ENCODE measurements at regions not wholly inside any gene's neighbourhood (a gene's known extent, or its start where the extent isn't known, plus 50 kb on each side); places are given as distances from the start of the nearest gene placed in this dataset.

DNA sequence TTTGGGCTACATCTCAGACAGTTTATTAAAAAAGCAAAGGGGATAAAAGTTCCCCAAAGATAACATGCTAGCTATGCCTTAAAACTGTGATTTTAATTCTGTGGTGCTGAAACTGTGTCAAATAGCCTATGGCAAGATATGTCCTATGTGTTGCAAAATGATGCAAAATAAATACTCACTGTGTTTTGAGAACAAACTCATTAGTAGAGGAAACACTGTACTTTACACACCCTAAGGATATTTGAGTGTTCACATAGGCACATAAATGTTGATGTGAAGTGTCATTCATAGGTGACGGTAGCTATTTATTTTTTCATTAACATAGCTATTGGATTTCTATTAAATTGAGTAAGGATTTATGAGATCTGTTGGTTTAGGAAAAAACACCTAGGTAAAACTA, 351.9 kb downstream of the FAT4 start:
- peaks cover 5% of the 10 kb centered on the region for H3K9me3 Mint-ChIP-seq
- H3K4me1 Mint-ChIP-seq: no peaks in the 10 kb centered on the region
- H3K36me3 Mint-ChIP-seq: no peaks in the 10 kb centered on the region
- TF ChIP-seq, protein P1, sequence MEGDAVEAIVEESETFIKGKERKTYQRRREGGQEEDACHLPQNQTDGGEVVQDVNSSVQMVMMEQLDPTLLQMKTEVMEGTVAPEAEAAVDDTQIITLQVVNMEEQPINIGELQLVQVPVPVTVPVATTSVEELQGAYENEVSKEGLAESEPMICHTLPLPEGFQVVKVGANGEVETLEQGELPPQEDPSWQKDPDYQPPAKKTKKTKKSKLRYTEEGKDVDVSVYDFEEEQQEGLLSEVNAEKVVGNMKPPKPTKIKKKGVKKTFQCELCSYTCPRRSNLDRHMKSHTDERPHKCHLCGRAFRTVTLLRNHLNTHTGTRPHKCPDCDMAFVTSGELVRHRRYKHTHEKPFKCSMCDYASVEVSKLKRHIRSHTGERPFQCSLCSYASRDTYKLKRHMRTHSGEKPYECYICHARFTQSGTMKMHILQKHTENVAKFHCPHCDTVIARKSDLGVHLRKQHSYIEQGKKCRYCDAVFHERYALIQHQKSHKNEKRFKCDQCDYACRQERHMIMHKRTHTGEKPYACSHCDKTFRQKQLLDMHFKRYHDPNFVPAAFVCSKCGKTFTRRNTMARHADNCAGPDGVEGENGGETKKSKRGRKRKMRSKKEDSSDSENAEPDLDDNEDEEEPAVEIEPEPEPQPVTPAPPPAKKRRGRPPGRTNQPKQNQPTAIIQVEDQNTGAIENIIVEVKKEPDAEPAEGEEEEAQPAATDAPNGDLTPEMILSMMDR (IDR thresholded peaks at IDR 0.05; ENCODE audit: unreplicated experiment): no peak
- H3K27ac Mint-ChIP-seq: no peak overlapping the region
- no peak overlapping the region for H3K4me3 Mint-ChIP-seq
- no peaks in the 10 kb centered on the region for H3K27me3 Mint-ChIP-seq (ENCODE audit: low read depth)
- no peak for DNase-seq (ENCODE audit: low spot score in 2 of 2, unreplicated experiment in 2 of 2)

DNA sequence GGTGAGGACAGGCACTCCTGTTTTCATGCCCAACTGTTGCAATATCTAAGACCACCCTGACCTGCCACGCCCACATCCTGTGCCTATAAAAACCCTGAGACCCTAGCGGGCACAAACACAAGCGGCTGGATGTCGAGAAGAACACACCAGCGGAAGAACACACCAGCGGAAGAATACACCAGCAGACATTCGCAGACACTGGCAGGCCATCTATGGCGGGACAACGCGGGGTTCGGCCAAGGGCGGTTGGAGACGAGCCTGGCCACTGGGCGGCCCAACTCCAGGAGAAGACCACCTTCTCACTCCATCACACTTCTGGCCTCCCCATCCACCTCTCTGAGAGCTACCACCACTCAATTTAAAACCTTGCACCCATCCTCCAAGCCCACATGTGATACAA, 361.4 kb downstream of the FAT4 start:
- no peaks in the 10 kb centered on the region for H3K36me3 Mint-ChIP-seq
- H3K4me1 Mint-ChIP-seq: no peaks in the 10 kb centered on the region
- no peak for DNase-seq (ENCODE audit: low spot score in 2 of 2, unreplicated experiment in 2 of 2)

DNA sequence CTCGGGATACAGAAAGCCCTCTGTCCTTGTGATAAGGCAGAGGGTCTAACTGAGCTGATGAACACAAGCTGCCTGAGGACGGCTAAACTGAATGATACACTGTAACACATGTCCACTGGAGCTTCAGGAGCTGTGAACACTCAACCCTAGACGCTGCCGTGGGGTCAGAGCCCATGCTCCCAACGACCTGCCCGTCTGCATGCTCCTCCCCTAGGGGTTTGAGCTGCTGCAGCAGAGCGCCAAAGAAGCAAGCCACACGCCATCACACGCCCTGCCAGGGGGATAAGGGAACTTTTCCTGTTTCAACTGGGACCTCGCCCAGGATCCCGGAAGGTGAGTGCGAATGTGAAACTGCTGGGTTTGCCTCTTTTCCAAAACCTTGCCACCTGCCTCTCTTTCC, 361.8 kb downstream of the FAT4 start:
- H3K27ac Mint-ChIP-seq: no peak overlapping the region
- H3K4me3 Mint-ChIP-seq: no peak overlapping the region
- no peaks in the 10 kb centered on the region for H3K27me3 Mint-ChIP-seq (ENCODE audit: low read depth)
- H3K36me3 Mint-ChIP-seq: no peaks in the 10 kb centered on the region
- no peaks in the 10 kb centered on the region for H3K9me3 Mint-ChIP-seq
- TF ChIP-seq, protein P1 (IDR thresholded peaks at IDR 0.05; ENCODE audit: unreplicated experiment): no peak
- no peak for DNase-seq (ENCODE audit: low spot score in 2 of 2, unreplicated experiment in 2 of 2)
- no peaks in the 10 kb centered on the region for H3K4me1 Mint-ChIP-seq

More for the DNA sequence above, 361.4 kb downstream of the FAT4 start:
- Mint-ChIP-seq H3K9me3 (no peaks in the 10 kb centered on the region), H3K27ac (no peak overlapping the region), H3K27me3 (ENCODE audit: low read depth) (no peaks in the 10 kb centered on the region), H3K4me3 (no peak overlapping the region)
- TF ChIP-seq, protein P1 (IDR thresholded peaks at IDR 0.05; ENCODE audit: unreplicated experiment): no peak

DNA sequence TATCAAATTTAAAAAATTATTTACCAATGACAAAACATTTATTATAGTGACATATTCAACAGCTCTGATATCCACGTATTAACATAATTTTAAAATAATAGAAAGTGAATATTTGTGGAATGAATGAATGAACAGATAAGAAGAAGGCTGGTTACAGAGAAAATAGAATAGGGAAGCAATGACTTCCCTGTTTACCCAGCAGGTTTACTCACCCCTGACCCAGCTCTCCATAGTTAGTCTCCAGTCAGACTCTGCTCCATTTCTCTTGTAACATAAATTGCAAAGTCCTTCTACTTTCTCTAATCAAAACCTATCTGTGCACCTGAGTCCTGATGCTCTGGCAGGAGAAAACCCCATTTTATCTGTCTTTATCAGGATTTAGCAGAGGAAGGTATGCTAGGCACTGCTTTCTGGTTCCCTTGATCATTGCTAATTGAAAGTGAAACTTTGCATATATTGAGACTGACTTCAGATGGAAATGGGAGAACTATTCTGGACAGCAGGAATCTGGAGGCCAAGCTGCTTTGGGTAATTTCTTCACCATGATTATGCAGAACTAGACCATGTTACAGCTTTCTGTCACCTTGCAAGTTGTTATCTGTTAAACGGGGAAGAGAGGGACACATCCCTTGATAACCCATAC, 363.0 kb downstream of the FAT4 start:
- Mint-ChIP-seq H3K4me3 (no peak overlapping the region), H3K9me3 (no peaks in the 10 kb centered on the region), H3K27ac (no peak overlapping the region), H3K36me3 (no peaks in the 10 kb centered on the region), H3K4me1 (no peaks in the 10 kb centered on the region), H3K27me3 (ENCODE audit: low read depth) (no peaks in the 10 kb centered on the region)
- TF ChIP-seq, protein P1 (IDR thresholded peaks at IDR 0.05; ENCODE audit: unreplicated experiment): no peak
- DNase-seq (ENCODE audit: low spot score in 2 of 2, unreplicated experiment in 2 of 2): no peak

DNA sequence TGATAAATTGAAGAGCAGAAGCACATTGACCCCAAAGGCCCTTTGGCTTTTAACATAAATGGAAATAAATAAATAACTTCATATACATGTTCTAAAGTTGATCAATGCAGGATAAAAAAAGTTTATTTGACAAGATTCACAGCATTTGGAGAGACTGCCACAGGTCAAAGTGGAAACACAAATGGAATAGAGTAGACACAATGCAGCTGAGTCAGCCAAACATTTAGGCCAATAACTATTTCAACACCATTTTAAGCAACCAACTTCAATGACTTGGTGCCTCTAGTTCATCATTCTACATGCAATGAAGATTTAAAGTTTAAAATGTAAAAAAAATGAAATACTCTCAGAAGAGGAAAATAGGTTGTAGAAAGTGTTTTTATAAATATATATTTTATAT, 365.2 kb downstream of the FAT4 start:
- DNase-seq (ENCODE audit: low spot score in 2 of 2, unreplicated experiment in 2 of 2): no peak
- no peak overlapping the region for H3K27ac Mint-ChIP-seq
- H3K9me3 Mint-ChIP-seq: no peaks in the 10 kb centered on the region
- TF ChIP-seq, protein P1 (IDR thresholded peaks at IDR 0.05; ENCODE audit: unreplicated experiment): no peak
- no peaks in the 10 kb centered on the region for H3K36me3 Mint-ChIP-seq
- no peak overlapping the region for H3K4me3 Mint-ChIP-seq
- H3K4me1 Mint-ChIP-seq: no peaks in the 10 kb centered on the region
- no peaks in the 10 kb centered on the region for H3K27me3 Mint-ChIP-seq (ENCODE audit: low read depth)

DNA sequence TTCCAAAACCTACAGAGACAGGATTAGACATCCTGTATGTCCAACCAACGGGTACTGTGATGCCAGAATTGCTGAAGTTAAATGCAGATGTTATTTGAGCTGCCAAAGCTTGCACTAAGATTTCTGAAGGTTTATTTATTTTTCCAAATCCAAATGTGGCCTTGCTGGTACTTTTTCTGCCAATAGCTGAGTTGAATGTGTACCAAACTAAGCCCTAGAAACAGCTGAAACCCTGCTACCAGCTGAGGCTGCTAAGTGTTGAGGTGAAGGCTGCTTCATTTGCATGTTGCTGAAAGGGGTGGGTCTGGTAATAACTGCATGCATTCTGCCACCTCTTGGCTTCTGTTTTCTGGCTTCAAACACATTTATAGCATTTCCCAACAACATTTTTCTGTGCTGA, 366.5 kb downstream of the FAT4 start:
- H3K27me3 Mint-ChIP-seq (ENCODE audit: low read depth): no peaks in the 10 kb centered on the region
- H3K27ac Mint-ChIP-seq: no peak overlapping the region
- no peaks in the 10 kb centered on the region for H3K4me1 Mint-ChIP-seq
- no peak for DNase-seq (ENCODE audit: low spot score in 2 of 2, unreplicated experiment in 2 of 2)
- H3K36me3 Mint-ChIP-seq: no peaks in the 10 kb centered on the region
- H3K9me3 Mint-ChIP-seq: peaks cover 5% of the 10 kb centered on the region
- TF ChIP-seq, protein P1 (IDR thresholded peaks at IDR 0.05; ENCODE audit: unreplicated experiment): no peak
- no peak overlapping the region for H3K4me3 Mint-ChIP-seq
